ENCODE measurements at regions not wholly inside any gene's neighbourhood (a gene's known extent, or its start where the extent isn't known, plus 50 kb on each side); places are given as distances from the start of the nearest gene placed in this dataset.

- TF ChIP-seq ERF (CRISPR knock-in tag; IDR thresholded peaks at IDR 0.05) = no peak
- no peak for TF ChIP-seq NPAS2 (CRISPR knock-in tag; IDR thresholded peaks at IDR 0.05; ENCODE audit: borderline replicate concordance)
- TF ChIP-seq ZNF687 (CRISPR knock-in tag; IDR thresholded peaks at IDR 0.05) = no peak
- TF ChIP-seq ZSCAN21 (CRISPR knock-in tag; IDR thresholded peaks at IDR 0.05; ENCODE audit: borderline replicate concordance) = no peak
- no peak for TF ChIP-seq ZKSCAN1 (IDR thresholded peaks at IDR 0.05; ENCODE audit: low read length)
- TF ChIP-seq GMEB2 (CRISPR knock-in tag; IDR thresholded peaks at IDR 0.05; ENCODE audit: low read depth) = no peak
Measured at GRCh38 chr12:107231303-107231702, 138.0 kb upstream of the CRY1 start (continued).

- CTCF ChIA-PET (ENCODE audit: low intra/inter-chr PET ratio, low total read pairs) = no interaction called here
- ATAC-seq (no peak), FAIRE-seq (no peak), DNase-seq (ENCODE audit: low spot score) (no peak)
- no peak overlapping the region for H3K9ac ChIP-seq (ENCODE audit: insufficient read depth, low read depth, low read length)
- intact Hi-C loops (cut with micrococcal nuclease; ENCODE audit: unreplicated experiment) = no loop called here
- POLR2A ChIA-PET = no interaction called here
- H3K9me3 ChIP-seq (ENCODE audit: low read length) = no peaks in the 10 kb centered on the region
- H3K4me1 ChIP-seq (ENCODE audit: insufficient read depth, low read length) = no peaks in the 10 kb centered on the region
- no peak overlapping the region for H3K4me2 ChIP-seq (ENCODE audit: low read depth, low read length)
- H3K36me3 ChIP-seq (replicated peaks in 1 of 2; ENCODE audit: control insufficient read depth in 1 of 2, insufficient read depth in 2 of 2, low read length in 2 of 2) = no peaks in the 10 kb centered on the region
- BruUV-seq (replicated peaks) = no TSS peak
- no peaks in the 10 kb centered on the region for H4K20me1 ChIP-seq (ENCODE audit: insufficient read depth, low read length)
- H3K79me2 ChIP-seq (ENCODE audit: insufficient read depth, low read length) = no peaks in the 10 kb centered on the region
- H2AFZ ChIP-seq (ENCODE audit: low read length) = no peak overlapping the region
- TF ChIP-seq ZNF20 (CRISPR knock-in tag; IDR thresholded peaks at IDR 0.05) (no peak), ISL2 (CRISPR knock-in tag; IDR thresholded peaks at IDR 0.05) (no peak), RBM22 (optimal IDR thresholded peaks at IDR 0.05; ENCODE audit: low read length) (no peak), CERS6 (CRISPR knock-in tag; IDR thresholded peaks at IDR 0.05) (no peak), BRD4 (CRISPR knock-in tag; IDR thresholded peaks at IDR 0.05) (no peak), ZBTB38 (CRISPR knock-in tag; IDR thresholded peaks at IDR 0.05) (no peak), NFYB (CRISPR knock-in tag; IDR thresholded peaks at IDR 0.05) (no peak), ZNF569 (CRISPR knock-in tag; IDR thresholded peaks at IDR 0.05; ENCODE audit: borderline replicate concordance) (no peak), CREB3 (CRISPR knock-in tag; IDR thresholded peaks at IDR 0.05) (no peak), ZNF567 (CRISPR knock-in tag; IDR thresholded peaks at IDR 0.05; ENCODE audit: borderline replicate concordance) (no peak)
- WGBS (ENCODE audit: low lambda C conversion rate) = 37% methylated on average over 3 of the region's 3 CpGs
- no peak overlapping the region for H3K4me3 ChIP-seq (replicated peaks in 1 of 3; ENCODE audit: insufficient read depth in 1 of 3, low read depth in 2 of 3, low read length in 3 of 3)
- H3K27ac ChIP-seq (ENCODE audit: extremely low read length, insufficient read depth, low read length) = no peak overlapping the region
- in situ Hi-C loops (cut with HindIII; ENCODE audit: extremely low pct_ligation_motif_present, low pct_unique_long_range_greater_than_20kb) = no loop called here
- H3K27me3 ChIP-seq (ENCODE audit: control insufficient read depth in 1 of 2, insufficient read depth in 2 of 2, low read length in 2 of 2) = peaks cover 0 to 21% of the 10 kb centered on the region in 2 experiments; a peak in 3 of 5 replicates
Measured at GRCh38 chr12:107233551-107233950, 140.2 kb upstream of the CRY1 start.
